Skin of body (tissue), 1 donor: ENCODE measurements at regions not wholly inside any gene's neighbourhood (a gene's known extent, or its start where the extent isn't known, plus 50 kb on each side); places are given as distances from the start of the nearest gene placed in this dataset.
"Not testable (repeated sequence)": the region's sequence is repeated elsewhere in the genome, so short reads cannot be mapped to it uniquely, and the experiment has no call there.

Source experiments
- DNase-seq: peaks from one replicate; lab custom pipeline; 2025; lab: John Stamatoyannopoulos, UW

DNA sequence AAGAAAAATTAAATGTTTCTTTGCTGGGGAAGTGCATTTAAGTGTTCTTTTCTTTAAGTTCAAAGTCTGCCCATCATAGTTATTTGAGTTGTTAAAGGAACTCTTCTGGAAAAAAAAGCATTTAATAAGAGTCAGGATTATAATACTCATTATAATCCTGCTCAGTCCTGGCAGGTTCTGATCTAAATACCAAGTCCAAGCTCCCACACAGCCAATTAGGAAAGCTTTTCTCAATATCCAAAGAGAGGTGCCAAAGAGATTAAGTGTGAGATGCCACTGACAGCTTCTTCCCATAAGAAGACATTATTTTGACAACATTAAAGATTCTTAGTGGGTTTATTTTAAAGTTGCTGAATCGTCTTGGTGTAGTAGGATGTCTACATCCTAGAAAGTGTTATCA, 235.2 kb upstream of the DAB2 start:
- no peak for DNase-seq

DNA sequence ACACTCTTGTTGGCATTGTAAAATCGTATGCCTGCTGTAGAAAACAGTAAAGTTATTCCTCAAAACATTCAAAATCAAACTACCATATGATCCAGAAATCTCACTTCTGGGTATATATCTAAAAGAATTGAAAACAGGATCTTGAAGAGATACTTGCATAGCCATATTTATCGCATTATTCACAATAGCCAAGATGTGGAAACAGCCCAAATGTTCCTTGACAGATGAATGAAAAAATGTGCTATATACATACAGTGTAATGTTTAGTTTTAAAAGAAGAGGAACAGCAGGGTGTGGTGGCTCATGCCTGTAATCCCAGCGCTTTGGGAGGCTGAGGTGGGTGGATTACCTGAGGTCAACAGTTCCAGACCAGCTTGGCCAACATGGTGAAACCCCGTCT, 234.1 kb upstream of the DAB2 start:
- no peak for DNase-seq

DNA sequence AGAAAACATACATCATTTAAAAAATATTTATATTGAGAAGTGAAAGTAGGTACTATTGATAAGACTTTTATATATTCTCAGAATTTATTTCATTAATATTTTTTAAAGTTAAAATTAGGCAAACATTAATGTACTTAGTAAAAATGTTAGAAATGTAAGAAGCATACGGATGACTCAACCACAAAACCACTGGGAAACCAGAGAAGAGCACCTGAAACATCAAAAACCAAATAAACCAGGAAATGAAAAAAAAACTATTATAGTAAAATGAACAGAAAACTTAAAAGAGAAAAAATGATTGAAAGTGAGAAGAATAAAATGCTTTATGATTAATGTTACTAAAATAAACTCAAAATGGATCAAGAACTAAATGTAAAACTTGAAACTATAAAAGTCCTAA, 233.2 kb upstream of the DAB2 start:
- no peak for DNase-seq

DNA sequence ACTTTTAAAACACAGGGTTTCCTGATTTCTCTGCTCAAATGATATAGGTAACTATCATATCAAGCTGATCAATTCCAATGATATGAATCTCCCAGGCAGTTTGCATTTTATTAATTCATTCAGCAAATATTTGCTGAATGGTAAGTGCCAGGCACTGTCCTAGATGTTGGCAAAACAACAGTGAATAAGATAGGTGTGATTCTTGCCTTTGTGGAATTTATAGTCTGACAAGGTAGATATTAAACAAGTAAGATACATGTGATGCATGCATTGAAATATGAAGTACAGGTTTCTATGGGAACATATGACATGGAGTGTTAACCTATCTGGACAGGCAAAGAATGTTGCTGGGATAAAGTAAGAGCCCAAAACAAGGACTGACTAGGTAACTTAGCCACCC, 231.8 kb upstream of the DAB2 start:
- no peak for DNase-seq

DNA sequence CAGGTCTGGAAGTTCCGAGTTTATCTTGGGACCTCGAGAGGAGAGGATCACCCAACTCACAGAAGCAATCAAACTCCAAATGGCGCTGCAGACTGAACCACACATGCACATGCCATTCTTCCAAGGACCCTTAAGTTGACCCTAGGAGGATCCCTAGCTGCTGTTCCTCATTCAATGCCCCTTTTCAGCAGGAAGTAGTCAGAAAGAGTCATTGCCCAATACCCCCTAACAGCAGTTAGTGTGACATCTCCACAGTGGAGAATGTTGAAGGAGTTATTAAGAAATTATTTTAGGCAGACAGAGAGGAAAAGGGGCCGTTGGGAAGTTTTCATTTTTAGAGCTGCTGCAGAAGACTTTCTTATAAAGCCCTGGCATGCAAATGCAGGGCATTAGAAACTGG, 229.9 kb upstream of the DAB2 start:
- DNase-seq, result no peak

DNA sequence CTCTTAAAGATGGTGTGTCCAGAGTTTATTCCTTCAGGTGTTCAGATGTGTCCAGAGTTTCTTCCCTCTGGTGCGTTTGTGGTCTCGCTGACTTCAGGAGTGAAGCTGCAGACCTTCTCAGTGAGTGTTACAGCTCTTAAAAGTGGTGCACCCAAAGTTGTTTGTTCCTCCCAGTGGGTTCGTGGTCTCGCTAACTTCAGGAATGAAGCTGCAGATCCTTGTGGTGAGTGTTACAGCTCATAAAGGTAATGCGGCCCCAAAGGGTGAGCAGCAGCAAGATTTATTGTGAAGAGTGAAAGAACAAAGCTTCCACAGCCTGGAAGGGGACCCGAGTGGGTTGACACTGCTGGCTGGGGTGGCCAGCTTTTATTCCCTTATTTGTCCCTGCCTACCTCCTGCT, 227.7 kb upstream of the DAB2 start:
- DNase-seq, result not testable (repeated sequence)

DNA sequence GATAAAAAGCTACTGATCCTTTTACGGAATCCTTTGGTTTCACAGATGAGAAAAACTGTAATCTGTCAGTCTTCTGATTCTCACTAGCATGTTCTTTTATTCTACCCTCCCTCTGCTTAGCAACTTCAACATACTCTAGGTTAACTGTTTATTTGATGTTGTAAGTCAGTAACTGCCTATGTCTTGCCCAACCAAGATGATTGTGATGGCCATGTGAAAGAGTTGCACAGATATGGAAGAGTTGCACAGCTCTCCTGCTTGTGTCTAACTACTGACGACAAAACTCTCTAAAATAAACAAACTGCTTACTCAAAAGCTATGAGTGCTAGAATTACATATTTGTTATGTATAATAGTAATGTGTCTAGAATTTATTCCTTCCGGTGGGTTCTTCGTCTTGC, 227.3 kb upstream of the DAB2 start:
- DNase-seq, result no peak

DNA sequence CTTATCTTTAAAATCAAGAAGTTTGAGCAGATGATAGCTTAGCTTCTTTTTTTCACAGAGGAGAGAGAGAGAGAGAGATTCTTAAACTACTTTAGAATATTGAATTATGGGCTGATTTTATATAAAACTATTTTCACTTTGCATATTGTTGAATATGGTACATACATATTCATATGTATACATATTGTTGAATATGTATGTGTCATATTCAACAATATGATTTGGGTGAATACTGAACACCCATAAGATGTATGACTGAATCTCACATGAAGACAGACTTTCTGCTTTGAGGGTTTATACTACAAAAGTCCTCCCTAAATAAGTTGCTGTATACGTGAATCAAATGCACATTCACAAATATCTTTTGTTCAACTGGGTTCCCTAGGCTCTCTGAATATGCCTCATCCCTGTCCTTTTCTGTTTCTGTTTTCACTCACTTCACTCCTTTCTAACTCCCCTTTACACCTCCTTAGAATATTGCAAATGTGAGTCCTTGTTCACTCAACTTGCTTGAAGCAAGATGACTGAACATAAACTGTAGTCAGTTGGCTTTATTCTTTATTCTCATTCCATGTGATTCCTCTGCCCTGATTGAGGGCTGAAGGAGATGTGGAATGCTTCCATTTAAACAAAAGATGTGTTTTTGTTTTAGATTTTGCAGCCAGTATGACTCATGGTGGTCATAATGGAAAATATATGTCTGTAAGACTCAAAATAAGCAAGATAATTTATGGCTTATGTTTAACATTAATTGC, 225.4 kb upstream of the DAB2 start:
- DNase-seq, result no peak

DNA sequence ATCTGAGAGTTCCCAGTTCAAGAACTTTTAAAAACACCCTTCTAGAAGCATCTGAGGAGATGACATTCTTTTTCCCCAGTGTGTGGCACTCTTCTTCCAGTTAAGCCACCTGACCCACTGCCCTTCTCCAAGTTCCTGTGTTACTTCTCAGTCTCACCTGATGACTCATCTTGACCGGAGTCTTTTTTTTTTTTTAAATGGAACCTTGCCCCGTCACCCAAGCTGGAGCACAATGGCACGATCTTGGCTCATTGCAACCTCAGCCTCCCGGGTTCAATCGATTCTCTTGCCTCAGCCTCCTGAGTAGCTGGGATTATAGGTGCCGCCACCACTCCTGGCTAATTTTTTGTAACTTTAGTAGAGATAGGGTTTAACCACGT, 224.1 kb upstream of the DAB2 start:
- DNase-seq, result no peak

DNA sequence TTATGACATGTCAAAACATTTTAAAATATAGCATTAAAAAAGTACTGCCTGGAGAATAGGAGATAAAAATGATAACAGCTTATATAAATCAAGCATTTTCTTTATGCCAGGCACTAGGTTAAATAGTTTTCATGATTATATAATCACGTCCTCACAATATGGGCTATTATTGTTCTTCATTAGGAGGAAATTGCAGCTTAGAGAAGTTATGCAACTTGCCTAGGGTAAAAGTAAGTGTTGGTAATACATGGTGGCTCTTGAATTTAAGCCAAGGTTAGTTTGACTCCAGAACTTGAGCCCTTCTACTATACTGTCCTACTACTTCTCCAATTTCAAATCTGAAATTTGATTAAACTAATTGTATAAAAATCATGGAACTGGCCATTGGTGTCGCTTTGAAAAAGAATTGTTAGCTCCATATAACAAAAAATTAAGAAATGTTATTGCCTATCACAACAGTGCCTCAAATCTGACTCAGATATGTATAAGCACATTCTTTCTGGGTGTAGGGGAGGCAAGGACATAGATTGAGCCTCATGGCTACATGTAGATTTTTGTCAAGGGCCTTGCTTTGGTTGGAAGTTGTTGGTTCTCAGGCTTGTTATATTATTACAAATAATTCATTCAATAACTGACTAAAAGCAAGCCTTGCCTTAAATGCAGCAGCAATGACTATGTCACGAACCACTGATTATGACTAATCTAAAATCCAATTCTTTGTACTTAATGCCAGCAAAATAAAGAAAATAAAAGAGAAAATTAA, 223.5 kb upstream of the DAB2 start:
- DNase-seq, result no peak

DNA sequence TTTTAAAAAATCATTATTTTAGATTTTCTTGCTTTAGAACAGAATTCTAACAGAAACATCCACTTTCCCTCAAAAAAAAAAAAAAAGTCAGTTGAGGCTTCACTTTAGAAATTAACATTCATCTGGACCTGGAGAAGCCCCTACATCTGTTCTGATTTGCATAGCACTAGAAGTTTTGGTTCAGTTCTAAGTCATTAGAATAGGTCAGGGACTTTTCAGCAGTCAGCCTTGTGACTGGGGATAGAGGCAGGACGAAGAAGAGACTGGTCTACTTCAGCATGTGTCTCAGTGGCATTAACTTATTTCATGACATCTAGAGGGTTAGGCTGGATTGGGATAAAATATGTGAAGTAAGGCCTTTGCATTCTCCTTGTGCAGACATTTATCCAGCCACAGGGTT, 215.8 kb upstream of the DAB2 start:
- DNase-seq, result no peak

DNA sequence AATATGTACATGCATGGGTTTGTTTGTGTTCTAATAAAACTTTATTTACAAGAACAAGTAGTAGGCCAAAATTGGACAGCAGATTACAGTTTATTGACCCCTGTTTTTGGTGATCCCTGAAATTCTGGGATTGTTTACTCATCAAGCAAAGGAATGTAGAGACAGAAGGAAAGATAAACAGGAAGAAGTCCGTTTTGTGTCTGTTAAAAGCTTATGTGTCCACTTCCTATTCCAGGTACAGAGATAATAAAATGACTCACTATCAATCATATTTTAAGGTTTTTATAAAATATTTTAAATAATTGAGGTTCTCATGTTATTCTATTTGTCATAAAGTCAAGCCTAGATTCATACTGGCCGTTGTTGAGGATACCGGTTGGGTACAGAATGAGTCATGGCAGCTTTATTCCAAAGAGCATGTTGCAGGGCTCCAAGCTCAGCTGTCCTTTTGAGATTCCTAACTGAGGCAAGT, 214.9 kb upstream of the DAB2 start:
- no peak for DNase-seq

DNA sequence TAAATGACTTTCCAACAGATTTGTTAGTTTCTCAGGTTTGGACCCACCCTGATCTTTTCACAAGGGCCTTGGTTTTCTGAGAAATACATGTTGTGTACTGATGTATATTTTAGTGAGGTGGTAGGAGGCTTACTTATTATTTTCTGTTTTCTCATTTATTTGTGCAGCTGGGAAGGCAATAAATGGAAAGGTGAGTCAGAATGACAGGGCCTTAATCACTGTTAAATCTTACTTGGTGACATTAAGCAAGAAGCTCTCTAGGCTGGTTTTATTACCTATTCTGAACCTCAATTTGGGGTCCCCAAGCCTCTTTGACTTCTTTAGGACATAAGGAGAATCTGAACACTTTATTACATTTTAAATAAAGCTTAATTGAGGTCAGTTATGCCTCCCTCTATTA, 214.0 kb upstream of the DAB2 start:
- DNase-seq, result no peak

DNA sequence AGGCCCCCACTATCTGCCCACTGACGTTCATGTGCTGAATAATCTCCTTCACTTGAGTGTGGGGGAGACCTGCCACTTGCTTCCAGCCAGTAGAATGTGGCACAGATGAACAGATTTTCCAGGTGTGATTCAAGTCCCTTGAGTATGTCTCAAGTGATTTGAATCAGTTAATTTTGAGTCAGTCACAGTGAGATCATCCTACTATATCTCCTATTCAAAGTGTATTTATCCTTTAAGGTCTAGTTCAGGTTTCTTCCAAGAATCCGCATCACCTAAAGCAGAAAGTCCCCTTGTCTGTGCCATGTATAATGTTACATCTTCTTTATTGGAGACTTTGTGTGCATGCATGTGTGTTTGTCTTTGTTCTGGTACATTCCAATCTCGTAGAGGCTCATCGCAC, 208.3 kb upstream of the DAB2 start:
- DNase-seq, result no peak

DNA sequence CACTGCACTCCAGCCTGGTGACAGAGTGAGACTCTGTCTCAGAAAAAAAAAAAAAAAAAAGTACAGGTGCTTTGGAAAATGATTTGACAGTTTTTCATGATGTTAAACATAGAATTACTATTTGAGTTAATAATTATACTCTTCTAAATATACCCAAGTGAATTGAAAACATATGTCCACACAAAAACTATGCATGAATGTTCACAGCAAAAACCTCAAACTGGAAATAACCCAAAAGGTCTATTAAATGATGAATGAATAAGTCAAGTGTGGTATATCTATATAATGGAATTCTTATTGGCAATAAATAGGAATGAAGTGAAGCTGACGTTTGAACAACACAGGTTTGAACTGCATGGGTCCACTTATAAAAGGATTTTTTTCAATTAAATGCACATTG, 207.2 kb upstream of the DAB2 start:
- no peak for DNase-seq

DNA sequence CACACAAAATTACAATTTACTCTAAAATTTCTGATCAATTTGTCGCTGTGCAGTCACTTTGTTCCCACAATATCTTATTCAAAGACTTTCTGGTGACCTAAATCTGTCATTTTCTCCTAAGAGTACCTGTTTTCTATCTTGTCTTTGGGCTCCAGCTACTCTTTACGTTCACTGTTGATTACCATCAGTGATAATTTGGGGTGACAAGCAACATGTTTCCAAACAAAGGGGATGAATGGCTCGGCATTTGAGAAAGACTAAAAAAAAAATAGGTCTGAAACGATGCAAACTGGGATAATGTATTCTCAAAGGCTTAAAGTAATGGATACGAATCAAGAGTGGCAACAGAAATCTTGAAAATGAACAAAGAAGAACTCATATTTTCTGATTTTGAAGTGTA, 205.2 kb upstream of the DAB2 start:
- no peak for DNase-seq

DNA sequence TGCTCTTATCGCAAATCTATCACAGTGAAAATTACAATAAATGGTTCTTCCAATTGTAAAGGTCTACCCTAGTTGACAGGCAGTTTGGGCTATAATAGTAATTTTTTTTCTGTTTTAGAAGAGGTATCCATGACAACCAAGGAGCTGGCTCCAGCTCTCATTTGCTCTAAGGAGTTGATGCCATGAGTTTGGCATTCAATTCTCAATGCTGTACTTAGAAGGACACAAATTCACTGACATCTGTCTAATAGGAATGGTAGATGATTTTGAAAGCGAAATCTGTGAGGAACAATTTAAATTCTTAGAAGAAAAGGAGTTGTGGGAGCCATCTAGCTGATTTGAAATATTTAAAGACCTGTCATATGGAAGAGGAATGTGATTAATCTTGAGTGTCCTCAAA, 203.6 kb upstream of the DAB2 start:
- DNase-seq, result no peak

DNA sequence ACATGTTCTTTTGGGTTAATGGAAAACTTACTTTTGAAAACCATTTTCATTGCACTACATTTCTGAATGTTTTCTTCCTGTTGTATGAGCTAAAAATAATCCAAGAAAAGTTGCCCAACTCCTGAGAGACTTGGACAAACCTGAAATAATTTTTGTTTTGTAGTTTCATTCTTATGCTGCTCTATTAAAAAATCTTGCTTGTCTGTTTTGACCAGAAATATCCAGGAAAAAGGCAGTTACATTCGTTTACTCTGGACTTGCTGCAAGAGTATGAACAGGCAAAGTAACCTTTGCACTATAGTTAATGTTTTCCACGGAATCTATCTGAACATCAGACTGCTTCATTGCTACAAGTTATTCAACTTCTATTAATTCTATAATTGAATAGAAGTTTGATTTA, 200.1 kb upstream of the DAB2 start:
- no peak for DNase-seq

DNA sequence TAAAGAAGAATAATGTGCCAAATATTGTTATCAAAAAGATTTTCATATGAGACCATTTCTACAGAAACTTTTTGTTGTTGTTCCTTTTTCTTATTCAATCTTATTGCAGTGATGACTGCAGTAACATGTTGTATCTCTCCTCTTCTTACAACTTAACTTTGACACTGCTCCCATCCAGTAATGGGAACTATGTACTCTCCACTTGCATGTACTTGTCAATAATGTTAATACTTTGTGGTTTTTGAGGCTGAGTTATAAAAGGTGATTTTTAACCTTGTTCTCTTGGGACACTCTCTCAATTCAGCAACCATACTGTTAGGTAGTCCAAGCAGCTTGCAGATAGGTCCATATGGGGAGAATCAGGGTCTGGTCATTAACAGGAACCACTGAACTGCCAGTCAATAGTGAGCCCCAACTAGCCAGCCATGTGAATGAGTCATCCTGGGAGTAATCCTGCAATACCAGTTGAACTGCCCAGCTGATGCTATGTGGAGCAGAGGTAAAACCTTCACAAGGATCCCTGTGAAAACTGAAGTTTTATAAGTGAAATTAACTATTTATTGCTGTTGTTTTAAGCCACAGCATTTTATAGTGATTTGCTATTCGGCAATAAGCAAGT, 199.6 kb upstream of the DAB2 start:
- DNase-seq, result no peak

DNA sequence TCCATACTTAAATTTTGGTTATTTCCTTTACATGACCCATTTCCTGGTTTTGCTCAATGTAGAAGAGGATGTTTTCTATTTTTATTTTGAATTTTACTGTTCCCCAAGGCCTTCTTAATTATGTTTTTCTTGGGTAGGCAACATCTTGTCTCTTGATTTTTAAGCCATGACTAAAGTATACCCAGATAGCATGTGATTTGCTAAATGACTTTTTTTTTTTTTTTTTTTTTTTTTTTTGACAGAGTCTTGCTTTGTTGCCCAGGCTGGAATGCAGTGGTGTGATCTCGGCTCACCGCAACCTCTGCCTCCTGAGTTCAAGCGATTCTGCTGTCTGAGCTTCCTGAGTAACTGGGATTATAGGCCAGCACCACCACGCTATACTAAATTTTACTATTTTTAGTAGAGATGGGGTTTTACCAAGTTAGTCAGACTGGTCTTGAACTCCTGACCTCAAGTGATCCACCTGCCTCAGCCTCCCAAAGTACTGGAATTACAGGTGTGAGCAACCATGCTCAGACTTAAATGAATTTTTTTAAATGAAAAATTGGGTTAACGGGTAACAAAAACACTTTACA, 198.6 kb upstream of the DAB2 start:
- no peak for DNase-seq

DNA sequence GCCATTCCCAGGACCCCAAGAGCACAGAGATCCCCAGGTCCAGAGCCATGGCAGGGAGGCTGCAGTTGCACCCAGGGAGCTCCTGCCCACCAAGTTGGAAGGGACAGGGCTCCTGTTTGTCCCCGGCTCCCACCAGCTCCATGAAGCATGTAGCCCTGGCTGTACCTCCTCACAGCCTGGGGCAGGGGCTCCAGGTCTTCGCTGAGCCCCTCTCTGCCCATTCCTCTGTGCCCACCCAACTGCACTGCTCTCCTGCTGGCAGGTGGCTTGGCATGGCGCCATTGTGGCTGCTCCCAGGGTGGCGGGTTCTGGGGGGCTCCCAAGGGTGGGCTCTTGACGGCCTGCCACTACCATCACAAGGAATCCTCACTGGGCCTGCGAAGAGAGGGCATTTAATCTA, 197.5 kb upstream of the DAB2 start:
- DNase-seq, result no peak

DNA sequence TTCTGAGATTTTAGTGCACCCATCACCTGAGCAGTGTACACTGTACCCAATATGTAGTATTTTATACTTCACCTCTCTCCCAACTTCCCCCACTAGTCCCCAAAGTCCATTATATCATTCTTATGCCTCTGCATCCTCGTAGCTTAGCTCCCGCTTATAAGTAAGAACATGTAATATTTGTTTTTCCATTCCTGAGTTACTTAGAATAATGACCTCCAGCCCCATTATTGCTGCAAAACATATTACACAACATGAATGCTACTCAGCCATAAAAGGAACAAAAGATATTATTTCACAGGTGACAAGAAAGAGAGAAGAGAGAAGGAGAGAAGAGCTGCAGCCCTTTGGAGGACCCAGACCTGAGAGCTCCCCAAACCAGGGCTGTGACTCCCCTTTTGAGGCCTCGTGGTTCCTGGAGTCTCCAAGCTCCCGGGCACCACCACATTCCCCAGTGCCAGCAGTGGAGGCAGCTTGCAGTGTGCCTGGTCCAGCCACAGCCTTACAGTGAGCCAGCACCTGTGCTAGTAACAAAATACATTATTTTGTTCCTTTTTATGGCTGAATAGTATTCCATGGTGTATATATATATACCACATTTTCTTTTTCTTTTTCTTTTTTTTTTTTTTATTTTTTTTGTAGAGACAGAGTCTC, 194.5 kb upstream of the DAB2 start:
- DNase-seq, result no peak
